K562 (cell line): ENCODE measurements at regions not wholly inside any gene's neighbourhood (a gene's known extent, or its start where the extent isn't known, plus 50 kb on each side); places are given as distances from the start of the nearest gene placed in this dataset.

Experiments used
- ATAC-seq: fragments of 200-7000 bp; cut with Tn5 transposase; 3 replicates; pipeline ENCODE4 v1.9.1; 2020; ENCODE audit warnings: moderate library complexity
- BruUV-seq: library from RNA; stranded (reverse); fragments of 400-500 nt; replicated peaks from 2 replicates; lab custom pipeline; 2021; lab: Mats Ljungman, UMichigan
- CTCF ChIA-PET: fragments of 300-600 bp; formaldehyde crosslinking; extraction: SDS; loops from one replicate; lab custom pipeline; 2021; ENCODE audit warnings: low intra/inter-chr PET ratio; lab: Yijun Ruan, JAX
- POLR2A ChIA-PET: fragments of 300-600, 350-650 bp; sonication (Branson Sonifier 250); formaldehyde crosslinking; extraction: SDS; loops from one replicate; lab custom pipeline; 2021; ENCODE audit warnings: antibody characterized with exemption, inconsistent platforms; lab: Yijun Ruan, JAX
- DNase-seq, 4 experiments: peaks; one replicate each; pipeline versions ENCODE4 v3.0.0 to v3.0.0-alpha.2; 2011 to 2018; ENCODE audit warnings: low spot score in 3 of 4, mixed read lengths in 3 of 4; ENCODE audit errors: extremely low read depth in 1 of 4
- FAIRE-seq: peaks from 2 replicates; lab custom pipeline; 2011; peaks lifted over from hg19 to GRCh38; lab: Jason Lieb, UNC
- H2AFZ ChIP-seq: 2 replicates; pipeline ENCODE4 v1.6.0; 2011; ENCODE audit warnings: low read depth, low read length, control low read depth, inconsistent platforms
- H3K27ac ChIP-seq: fragments of 200-600 bp; 3 replicates; pipeline ENCODE4 v1.8.0; 2011; ENCODE audit warnings: low read depth, mild to moderate bottlenecking, control low read depth, inconsistent platforms, low read length, moderate library complexity, mixed read lengths; ENCODE audit errors: extremely low read depth
- H3K27me3 ChIP-seq, 2 experiments: fragments of 300-600 bp in 1 of 2; 2 replicates in 1 of 2; 3 replicates in 1 of 2; pipeline versions ENCODE4 v1.6.0 to v1.8.0; 2011; ENCODE audit warnings: inconsistent platforms in 2 of 2, low read length in 2 of 2, mild to moderate bottlenecking in 1 of 2, mixed read lengths in 1 of 2, moderate library complexity in 1 of 2; ENCODE audit not compliant: control insufficient read depth in 2 of 2, insufficient read depth in 2 of 2
- H3K36me3 ChIP-seq: fragments of 300-600 bp; 3 replicates; pipeline ENCODE4 v1.8.0; 2011; ENCODE audit warnings: mild to moderate bottlenecking, low read length, inconsistent platforms; ENCODE audit not compliant: control insufficient read depth, insufficient read depth
- H3K4me1 ChIP-seq, 2 experiments: fragments of 200-600 bp in 1 of 2; replicated peaks in 1 of 2; 2 replicates in 1 of 2; 3 replicates in 1 of 2; pipeline versions ENCODE4 v1.5.1 to v1.8.0; 2011; ENCODE audit warnings: inconsistent platforms in 2 of 2, low read length in 2 of 2, mild to moderate bottlenecking in 1 of 2, mixed read lengths in 1 of 2, moderate library complexity in 1 of 2; ENCODE audit not compliant: control insufficient read depth in 2 of 2, insufficient read depth in 2 of 2
- H3K4me2 ChIP-seq: 2 replicates; pipeline ENCODE4 v1.6.1; 2011; ENCODE audit warnings: low read length, control low read depth, inconsistent platforms, mixed read lengths; ENCODE audit not compliant: insufficient read depth
- H3K4me3 ChIP-seq: fragments of 200-600 bp; sonication (generic), shearing (Covaris generic); 2 replicates; pipeline ENCODE4 v1.5.1; 2016; ENCODE audit warnings: control low read depth, inconsistent platforms
- H3K79me2 ChIP-seq: fragments of 200-600 bp; 3 replicates; pipeline ENCODE4 v1.8.0; 2011; ENCODE audit warnings: low read length, inconsistent platforms; ENCODE audit not compliant: control insufficient read depth, insufficient read depth
- H3K9ac ChIP-seq, 2 experiments: 2 replicates each; pipeline versions ENCODE4 v1.6.0 to v1.6.1; 2011; ENCODE audit warnings: low read depth in 2 of 2, low read length in 2 of 2, control low read depth in 1 of 2, inconsistent platforms in 1 of 2, mild to moderate bottlenecking in 1 of 2, mixed read lengths in 1 of 2; ENCODE audit not compliant: insufficient read depth in 1 of 2
- H3K9me1 ChIP-seq: one replicate; pipeline ENCODE4 v1.6.0; 2011; ENCODE audit warnings: inconsistent platforms, mild to moderate bottlenecking, low read length, moderate library complexity; ENCODE audit not compliant: control insufficient read depth, insufficient read depth
- H3K9me3 ChIP-seq: replicated peaks from 2 replicates; pipeline ENCODE4 v1.5.1; 2011; ENCODE audit warnings: low read depth, low read length, inconsistent platforms; ENCODE audit not compliant: control insufficient read depth, insufficient read depth
- H4K20me1 ChIP-seq: replicated peaks from 2 replicates; pipeline ENCODE4 v1.6.1; 2011; ENCODE audit warnings: low read length, inconsistent platforms, mixed read lengths; ENCODE audit not compliant: control insufficient read depth, insufficient read depth
- E2F3 ChIP-seq: fragments of 250-450 bp; sonication (Bioruptor Pico); IDR thresholded peaks from 2 replicates; pipeline ENCODE4 v1.4.0; 2020; ENCODE audit warnings: mild to moderate bottlenecking
- GMEB1 ChIP-seq: fragments of 250-450 bp; sonication (Bioruptor Pico); IDR thresholded peaks from 2 replicates; pipeline ENCODE4 v1.4.0; 2020; ENCODE audit warnings: mild to moderate bottlenecking
- KLF13 ChIP-seq: fragments of 450-650 bp; IDR thresholded peaks from 2 replicates; pipeline ENCODE4 v1.6.1; 2016; ENCODE audit warnings: missing genetic modification characterization, low read depth, mild to moderate bottlenecking, missing compliant biosample characterization, moderate library complexity, borderline replicate concordance
- PRMT5 ChIP-seq: sonication (generic); formaldehyde crosslinking; IDR thresholded peaks from 2 replicates; pipeline ENCODE4 v1.5.0; 2020; ENCODE audit warnings: missing genetic modification reagents
- TBP ChIP-seq: optimal IDR thresholded peaks from 2 replicates; pipeline ENCODE3; 2011; ENCODE audit warnings: low read depth, low read length, improper control_type of control experiment
- ZBTB9 ChIP-seq: fragments of 450-650 bp; formaldehyde crosslinking; IDR thresholded peaks from 2 replicates; pipeline ENCODE4 v1.4.0; 2020; ENCODE audit warnings: mild to moderate bottlenecking, moderate library complexity
- ZFP36 ChIP-seq: fragments of 150-350 bp; IDR thresholded peaks from 2 replicates; pipeline ENCODE4 v1.6.1; 2018; ENCODE audit warnings: low read length, low read depth; ENCODE audit not compliant: partially characterized antibody
- ZNF174 ChIP-seq: fragments of 250-450 bp; sonication (Bioruptor Pico); IDR thresholded peaks from 2 replicates; pipeline ENCODE4 v1.4.0; 2020; ENCODE audit warnings: mild to moderate bottlenecking
- ZNF253 ChIP-seq: fragments of 250-450 bp; sonication (Bioruptor Pico); conservative IDR thresholded peaks from 2 replicates; pipeline ENCODE4 v1.6.1; 2021; ENCODE audit warnings: mild to moderate bottlenecking
- ZNF695 ChIP-seq: fragments of 450-650 bp; formaldehyde crosslinking; IDR thresholded peaks from 2 replicates; pipeline ENCODE4 v1.4.0; 2020; ENCODE audit warnings: mild to moderate bottlenecking, moderate library complexity
- WGBS: fragments of 100-300 bp; shearing (Covaris generic); methylation state at CpG from one replicate; pipeline ENCODE4 v1.1.6; 2016; ENCODE audit warnings: low coverage, mixed read lengths; ENCODE audit not compliant: insufficient coverage; ENCODE audit errors: missing lambda C conversion rate; 5-methylcytosine and 5-hydroxymethylcytosine counted together
- in situ Hi-C: fragments of 300-500 bp; cut with MboI; formaldehyde crosslinking; loops from 4 replicates; pipeline ENCODE4 v1.15.0; 2018; ENCODE audit warnings: inconsistent platforms, mixed read lengths
- intact Hi-C: fragments of 100-400 bp; cut with micrococcal nuclease; formaldehyde crosslinking; loops from 2 replicates; pipeline ENCODE4 v1.14.2; 2022
- TF ChIP-seq, protein P1 (sequence below): sonication (generic); formaldehyde crosslinking; IDR thresholded peaks from 2 replicates; pipeline ENCODE4 v1.8.1; 2023; ENCODE audit warnings: mild to moderate bottlenecking, missing genetic modification reagents
- TF ChIP-seq, protein P2 (sequence below): IDR thresholded peaks from 2 replicates; pipeline ENCODE4 v1.6.1; 2011; ENCODE audit warnings: borderline replicate concordance, low read depth, mild to moderate bottlenecking, moderate library complexity, low read length; ENCODE audit not compliant: insufficient read depth, poor library complexity, severe bottlenecking

DNA sequence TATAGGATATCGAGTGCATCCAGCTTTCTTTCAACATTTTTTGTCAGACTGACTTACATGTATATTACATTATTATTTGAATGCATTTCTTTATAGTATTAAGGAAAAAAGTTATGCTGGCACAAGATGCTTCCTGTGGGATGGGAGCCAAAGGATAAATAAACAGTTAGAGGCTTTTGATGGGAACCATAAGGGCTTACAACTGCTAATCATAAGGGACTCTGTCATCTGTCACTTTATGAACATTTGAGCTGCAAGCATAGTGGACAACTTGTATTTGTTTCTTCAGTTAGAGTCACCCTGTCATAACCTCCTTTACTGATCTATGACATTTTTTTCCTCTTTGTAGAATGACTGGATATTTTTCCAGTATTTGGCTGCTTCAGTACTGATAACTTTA lies 132.4 kb upstream of the CHORDC1 start:
- H3K36me3 ChIP-seq: no peaks in the 10 kb centered on the region
- H3K27ac ChIP-seq: no peak overlapping the region
- H2AFZ ChIP-seq: no peak overlapping the region
- H3K4me1 ChIP-seq: no peaks in the 10 kb centered on the region
- in situ Hi-C loops: no loop called here
- no peaks in the 10 kb centered on the region for H3K9me1 ChIP-seq
- no TSS peak for BruUV-seq
- no peaks in the 10 kb centered on the region for H4K20me1 ChIP-seq
- no peaks in the 10 kb centered on the region; the same call in 1 of the 2 replicates for H3K9me3 ChIP-seq
- no peak overlapping the region for H3K4me2 ChIP-seq
- ATAC-seq (no peak), FAIRE-seq (no peak), DNase-seq (no peak)
- intact Hi-C loops: no loop called here
- no peaks in the 10 kb centered on the region for H3K27me3 ChIP-seq
- no peak for TF ChIP-seq TBP
- TF ChIP-seq ZBTB9 (CRISPR knock-in tag): no peak
- TF ChIP-seq, protein P1, sequence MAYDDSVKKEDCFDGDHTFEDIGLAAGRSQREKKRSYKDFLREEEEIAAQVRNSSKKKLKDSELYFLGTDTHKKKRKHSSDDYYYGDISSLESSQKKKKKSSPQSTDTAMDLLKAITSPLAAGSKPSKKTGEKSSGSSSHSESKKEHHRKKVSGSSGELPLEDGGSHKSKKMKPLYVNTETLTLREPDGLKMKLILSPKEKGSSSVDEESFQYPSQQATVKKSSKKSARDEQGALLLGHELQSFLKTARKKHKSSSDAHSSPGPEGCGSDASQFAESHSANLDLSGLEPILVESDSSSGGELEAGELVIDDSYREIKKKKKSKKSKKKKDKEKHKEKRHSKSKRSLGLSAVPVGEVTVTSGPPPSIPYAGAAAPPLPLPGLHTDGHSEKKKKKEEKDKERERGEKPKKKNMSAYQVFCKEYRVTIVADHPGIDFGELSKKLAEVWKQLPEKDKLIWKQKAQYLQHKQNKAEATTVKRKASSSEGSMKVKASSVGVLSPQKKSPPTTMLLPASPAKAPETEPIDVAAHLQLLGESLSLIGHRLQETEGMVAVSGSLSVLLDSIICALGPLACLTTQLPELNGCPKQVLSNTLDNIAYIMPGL (CRISPR knock-in tag): no peak
- TF ChIP-seq ZFP36: no peak
- no peak for TF ChIP-seq GMEB1 (CRISPR knock-in tag)
- no peak for TF ChIP-seq ZNF695
- TF ChIP-seq ZNF253 (CRISPR knock-in tag): no peak
- TF ChIP-seq PRMT5: no peak
- no peak for TF ChIP-seq E2F3 (CRISPR knock-in tag)
- TF ChIP-seq, protein P2, sequence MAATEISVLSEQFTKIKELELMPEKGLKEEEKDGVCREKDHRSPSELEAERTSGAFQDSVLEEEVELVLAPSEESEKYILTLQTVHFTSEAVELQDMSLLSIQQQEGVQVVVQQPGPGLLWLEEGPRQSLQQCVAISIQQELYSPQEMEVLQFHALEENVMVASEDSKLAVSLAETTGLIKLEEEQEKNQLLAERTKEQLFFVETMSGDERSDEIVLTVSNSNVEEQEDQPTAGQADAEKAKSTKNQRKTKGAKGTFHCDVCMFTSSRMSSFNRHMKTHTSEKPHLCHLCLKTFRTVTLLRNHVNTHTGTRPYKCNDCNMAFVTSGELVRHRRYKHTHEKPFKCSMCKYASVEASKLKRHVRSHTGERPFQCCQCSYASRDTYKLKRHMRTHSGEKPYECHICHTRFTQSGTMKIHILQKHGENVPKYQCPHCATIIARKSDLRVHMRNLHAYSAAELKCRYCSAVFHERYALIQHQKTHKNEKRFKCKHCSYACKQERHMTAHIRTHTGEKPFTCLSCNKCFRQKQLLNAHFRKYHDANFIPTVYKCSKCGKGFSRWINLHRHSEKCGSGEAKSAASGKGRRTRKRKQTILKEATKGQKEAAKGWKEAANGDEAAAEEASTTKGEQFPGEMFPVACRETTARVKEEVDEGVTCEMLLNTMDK: no peak
- no peak for TF ChIP-seq KLF13
- no peak for TF ChIP-seq ZNF174 (CRISPR knock-in tag)
- POLR2A ChIA-PET: no interaction called here
- H3K9ac ChIP-seq: no peak overlapping the region
- CTCF ChIA-PET: no interaction called here
- no peak overlapping the region for H3K4me3 ChIP-seq
- H3K79me2 ChIP-seq: no peaks in the 10 kb centered on the region
- WGBS: 0% methylated on average over 1 of the region's 1 CpG
